T-helper 1 cell treated with Interleukin-12 subunit alpha and Interleukin-12 subunit beta and Interleukin-4 antibody, amounts not matched to agents 30 μg/mL and 1 μg/mL, for 36 hours (primary cell): ENCODE measurements at regions not wholly inside any gene's neighbourhood (a gene's known extent, or its start where the extent isn't known, plus 50 kb on each side); places are given as distances from the start of the nearest gene placed in this dataset.

ENCODE experiments used
- H3K27ac Mint-ChIP-seq: one replicate; pipeline ENCODE4 v1.8.0; 2021; ENCODE audit warnings: mild to moderate bottlenecking, mixed read lengths
- H3K27me3 Mint-ChIP-seq: one replicate; pipeline ENCODE4 v1.8.0; 2021; ENCODE audit warnings: low read depth, mixed read lengths
- H3K36me3 Mint-ChIP-seq: one replicate; pipeline ENCODE4 v1.8.0; 2021; ENCODE audit warnings: low read depth, mixed read lengths
- H3K4me1 Mint-ChIP-seq: one replicate; pipeline ENCODE4 v1.8.0; 2021; ENCODE audit warnings: low read depth, mixed read lengths
- H3K4me3 Mint-ChIP-seq: one replicate; pipeline ENCODE4 v1.8.0; 2021; ENCODE audit warnings: mild to moderate bottlenecking, moderate library complexity, mixed read lengths
- H3K9me3 Mint-ChIP-seq: one replicate; pipeline ENCODE4 v1.8.0; 2021; ENCODE audit warnings: mixed read lengths

GRCh38 chr18:24776019-24776418 is 315.6 kb downstream of the HRH4 start:
- Mint-ChIP-seq H3K27ac (no peak overlapping the region), H3K9me3 (no peaks in the 10 kb centered on the region), H3K27me3 (no peaks in the 10 kb centered on the region), H3K4me3 (no peak overlapping the region), H3K36me3 (no peaks in the 10 kb centered on the region), H3K4me1 (no peaks in the 10 kb centered on the region)

DNA sequence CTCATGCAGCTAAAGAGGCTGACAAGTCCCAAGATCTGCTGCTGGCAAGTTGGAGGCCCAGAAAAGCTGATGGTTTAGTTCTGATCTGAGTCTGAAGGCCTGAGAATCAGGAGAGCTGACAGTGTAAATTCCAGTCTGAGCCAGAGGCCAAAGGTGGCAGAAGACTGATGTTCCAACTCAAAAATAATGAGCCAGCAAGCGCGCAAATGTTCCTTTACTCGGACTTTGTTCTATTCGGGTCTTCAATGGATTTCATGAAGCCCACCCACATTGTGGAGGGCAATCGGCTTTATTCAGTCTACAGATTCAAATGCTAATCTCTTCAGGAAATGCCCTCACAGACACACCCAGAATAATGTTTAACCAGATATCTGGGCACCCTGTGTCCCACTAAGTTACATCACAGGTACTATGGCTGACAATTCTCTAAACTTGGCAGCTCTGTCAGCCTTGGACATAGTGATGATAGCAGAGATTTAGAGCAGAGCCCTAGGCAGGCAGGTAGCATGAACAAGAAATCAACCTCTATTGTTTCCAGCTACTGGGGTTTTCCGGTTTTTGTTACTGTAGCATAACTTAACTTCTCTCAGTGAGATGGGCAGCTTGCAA is 318.5 kb downstream of the HRH4 start:
- H3K27ac Mint-ChIP-seq = no peak overlapping the region
- no peaks in the 10 kb centered on the region for H3K27me3 Mint-ChIP-seq
- H3K4me1 Mint-ChIP-seq = no peaks in the 10 kb centered on the region
- H3K4me3 Mint-ChIP-seq = no peak overlapping the region
- no peaks in the 10 kb centered on the region for H3K9me3 Mint-ChIP-seq
- H3K36me3 Mint-ChIP-seq = no peaks in the 10 kb centered on the region

- Mint-ChIP-seq H3K36me3 (no peaks in the 10 kb centered on the region), H3K27ac (no peak overlapping the region), H3K4me3 (no peak overlapping the region), H3K4me1 (no peaks in the 10 kb centered on the region), H3K9me3 (no peaks in the 10 kb centered on the region), H3K27me3 (no peaks in the 10 kb centered on the region)
These were observed 322.1 kb downstream of the HRH4 start for GRCh38 chr18:24782566-24782965.

DNA sequence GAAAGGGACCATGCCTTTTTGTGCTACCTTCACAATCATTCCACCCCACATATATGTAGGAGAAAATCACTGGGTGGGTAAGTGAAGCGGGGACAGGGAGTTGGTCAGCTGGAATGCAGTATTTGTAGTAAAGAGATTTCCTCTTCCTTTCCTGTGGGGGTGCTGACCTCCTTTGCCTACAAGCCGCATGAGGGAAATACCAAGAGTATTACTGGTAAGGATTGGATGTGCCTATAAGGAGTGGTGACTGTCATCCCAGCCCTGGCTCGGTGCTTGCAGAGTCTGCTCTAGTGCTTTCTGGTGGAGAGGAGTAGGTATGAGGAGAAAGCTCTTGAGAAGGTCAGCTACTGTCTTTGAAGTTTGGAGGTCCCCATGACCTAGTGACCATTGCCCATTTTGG is 324.6 kb downstream of the HRH4 start:
- Mint-ChIP-seq H3K9me3 (peaks cover 4% of the 10 kb centered on the region), H3K4me1 (no peaks in the 10 kb centered on the region), H3K36me3 (no peaks in the 10 kb centered on the region), H3K4me3 (no peak overlapping the region), H3K27me3 (no peaks in the 10 kb centered on the region), H3K27ac (no peak overlapping the region)

GRCh38 chr18:24786027-24786426 is 325.6 kb downstream of the HRH4 start:
- no peaks in the 10 kb centered on the region for H3K36me3 Mint-ChIP-seq
- no peak overlapping the region for H3K27ac Mint-ChIP-seq
- no peak overlapping the region for H3K4me3 Mint-ChIP-seq
- H3K27me3 Mint-ChIP-seq = no peaks in the 10 kb centered on the region
- H3K9me3 Mint-ChIP-seq = peaks cover 4% of the 10 kb centered on the region
- no peaks in the 10 kb centered on the region for H3K4me1 Mint-ChIP-seq

DNA sequence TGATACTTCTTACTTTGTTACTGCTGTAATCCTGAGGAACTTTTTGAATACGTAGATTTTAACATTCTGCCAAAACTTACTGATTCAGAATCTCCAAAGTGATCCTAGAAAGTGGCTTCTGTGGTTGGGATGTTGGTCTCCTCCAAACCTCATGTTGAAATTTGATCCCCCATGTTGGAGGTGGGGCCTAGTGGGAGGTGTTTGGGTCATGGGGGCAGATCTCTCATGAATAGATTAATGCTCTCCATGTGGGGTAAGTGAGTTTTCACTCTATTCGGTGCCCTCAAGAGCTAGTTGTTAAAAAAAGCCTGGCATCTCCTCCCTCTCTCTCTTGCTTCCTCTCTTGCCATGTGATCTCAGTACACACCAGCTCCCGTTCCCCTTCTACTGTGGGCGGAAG is 329.9 kb downstream of the HRH4 start:
- H3K27me3 Mint-ChIP-seq = no peaks in the 10 kb centered on the region
- H3K27ac Mint-ChIP-seq = no peak overlapping the region

DNA sequence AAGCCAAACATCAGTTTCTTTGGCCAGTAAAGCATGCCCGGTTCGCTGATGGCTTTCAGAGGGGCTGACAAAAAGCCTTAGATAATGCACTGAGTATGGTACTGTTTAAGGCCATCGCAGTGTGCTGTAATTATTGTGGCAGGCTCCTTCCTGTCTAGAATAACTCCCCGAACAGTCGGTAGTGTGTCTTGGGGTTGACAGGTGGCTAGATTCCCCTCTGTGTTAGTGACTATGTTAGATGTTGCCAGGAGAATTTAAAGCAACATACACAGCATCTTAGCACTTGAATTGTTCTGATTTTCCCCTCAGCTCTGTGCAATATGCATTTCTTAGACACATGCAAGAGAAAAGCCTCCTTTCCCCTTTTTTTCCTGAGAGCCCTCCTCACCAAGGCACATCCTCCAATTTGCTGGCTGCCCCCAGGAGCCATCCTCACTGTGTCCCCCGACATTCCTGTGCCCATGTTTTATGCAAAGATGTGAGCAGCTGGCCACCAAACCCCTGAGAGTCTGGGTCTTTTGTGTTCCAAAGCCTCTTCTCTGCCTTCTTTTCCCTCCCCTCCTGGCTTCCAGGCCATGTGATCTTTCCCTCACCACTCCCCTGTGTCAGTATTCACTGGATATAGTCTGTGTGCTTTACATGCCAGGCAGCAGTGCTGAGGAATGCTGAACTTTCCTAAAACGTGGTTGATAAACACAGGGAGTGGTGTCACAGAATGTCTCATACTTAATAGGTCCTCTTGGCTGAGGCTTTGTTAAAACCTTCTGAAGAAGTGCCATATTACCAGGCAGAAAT is 331.5 kb downstream of the HRH4 start:
- H3K36me3 Mint-ChIP-seq = no peaks in the 10 kb centered on the region
- no peaks in the 10 kb centered on the region for H3K27me3 Mint-ChIP-seq
- no peaks in the 10 kb centered on the region for H3K4me1 Mint-ChIP-seq
- H3K27ac Mint-ChIP-seq = no peak overlapping the region
- peaks cover 4% of the 10 kb centered on the region for H3K9me3 Mint-ChIP-seq
- no peak overlapping the region for H3K4me3 Mint-ChIP-seq

More for the DNA sequence above, 329.9 kb downstream of the HRH4 start:
- H3K4me3 Mint-ChIP-seq = no peak overlapping the region
- no peaks in the 10 kb centered on the region for H3K4me1 Mint-ChIP-seq
- no peaks in the 10 kb centered on the region for H3K36me3 Mint-ChIP-seq
- peaks cover 4% of the 10 kb centered on the region for H3K9me3 Mint-ChIP-seq

GRCh38 chr18:24793742-24794141 is 333.3 kb downstream of the HRH4 start:
- Mint-ChIP-seq H3K9me3 (peaks cover 2% of the 10 kb centered on the region), H3K27ac (no peak overlapping the region), H3K27me3 (no peaks in the 10 kb centered on the region), H3K4me3 (no peak overlapping the region), H3K36me3 (no peaks in the 10 kb centered on the region), H3K4me1 (no peaks in the 10 kb centered on the region)

DNA sequence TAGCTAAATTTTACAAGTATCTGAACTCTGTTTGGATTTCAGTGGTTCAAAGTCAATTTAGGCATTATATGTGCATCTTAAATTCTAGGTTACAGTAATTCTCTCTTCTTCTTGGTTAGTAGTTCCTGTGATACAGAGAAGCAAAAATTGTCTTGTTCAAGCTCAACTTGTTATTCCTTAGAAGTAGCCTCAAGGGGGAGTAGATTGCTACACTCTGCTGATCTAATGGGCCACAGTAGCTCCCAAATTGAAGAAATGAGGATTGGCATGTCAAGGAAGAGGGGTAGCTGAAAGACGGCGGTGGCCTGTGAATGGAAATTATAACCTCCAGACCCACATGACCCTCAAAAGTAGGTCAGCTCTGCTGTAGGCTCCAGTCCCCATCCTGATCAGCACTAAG is 334.7 kb downstream of the HRH4 start:
- Mint-ChIP-seq H3K27ac (no peak overlapping the region), H3K4me1 (no peaks in the 10 kb centered on the region), H3K27me3 (no peaks in the 10 kb centered on the region), H3K36me3 (no peaks in the 10 kb centered on the region), H3K9me3 (no peaks in the 10 kb centered on the region), H3K4me3 (no peak overlapping the region)

DNA sequence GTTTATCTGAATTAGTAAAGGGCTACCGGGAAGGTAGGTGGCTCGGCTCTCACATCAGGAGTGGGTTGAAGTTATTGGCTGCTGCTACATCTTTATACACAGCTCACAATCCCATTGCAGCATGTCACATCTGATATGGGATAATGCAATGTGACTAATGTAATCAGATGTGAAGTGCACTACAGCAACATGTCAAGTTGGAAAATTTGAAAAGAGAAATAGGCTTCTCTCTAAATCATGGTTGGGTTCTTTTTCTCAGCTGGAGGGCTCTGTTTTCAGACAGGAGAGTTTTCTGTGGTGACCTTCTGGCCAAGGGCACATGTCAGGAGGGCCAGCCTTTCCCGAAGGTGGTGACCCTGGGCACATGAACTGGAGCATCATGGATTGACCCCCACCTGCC is 337.5 kb downstream of the HRH4 start:
- no peaks in the 10 kb centered on the region for H3K27me3 Mint-ChIP-seq

DNA sequence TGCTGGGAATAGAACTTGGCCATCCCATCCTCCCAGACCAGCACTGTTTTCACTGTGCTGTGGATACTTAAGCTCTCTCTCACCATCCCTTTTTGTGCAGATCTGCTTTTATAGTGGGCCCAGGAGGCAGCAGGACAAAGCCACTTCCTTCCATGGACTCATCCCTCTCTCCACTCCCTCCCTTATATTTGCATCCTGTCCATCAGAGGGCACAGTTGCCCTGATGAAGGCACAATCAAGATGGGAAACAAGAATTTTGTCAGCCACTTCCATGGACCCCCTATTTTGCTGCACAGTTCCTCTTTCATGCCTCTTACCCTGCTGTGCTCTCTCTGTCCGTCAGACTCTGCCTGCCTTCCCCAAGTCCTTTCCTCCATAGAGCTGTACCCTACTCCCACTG is 338.7 kb downstream of the HRH4 start:
- Mint-ChIP-seq H3K4me1 (no peaks in the 10 kb centered on the region), H3K27ac (no peak overlapping the region), H3K9me3 (no peaks in the 10 kb centered on the region), H3K4me3 (no peak overlapping the region), H3K36me3 (no peaks in the 10 kb centered on the region), H3K27me3 (no peaks in the 10 kb centered on the region)

More for the DNA sequence above, 337.5 kb downstream of the HRH4 start:
- Mint-ChIP-seq H3K9me3 (no peaks in the 10 kb centered on the region), H3K36me3 (no peaks in the 10 kb centered on the region), H3K4me1 (no peaks in the 10 kb centered on the region), H3K4me3 (no peak overlapping the region), H3K27ac (no peak overlapping the region)

GRCh38 chr18:24799720-24800119 is 339.3 kb downstream of the HRH4 start:
- H3K27me3 Mint-ChIP-seq = no peaks in the 10 kb centered on the region
- no peaks in the 10 kb centered on the region for H3K9me3 Mint-ChIP-seq
- no peaks in the 10 kb centered on the region for H3K36me3 Mint-ChIP-seq
- no peak overlapping the region for H3K27ac Mint-ChIP-seq
- no peak overlapping the region for H3K4me3 Mint-ChIP-seq
- H3K4me1 Mint-ChIP-seq = no peaks in the 10 kb centered on the region

DNA sequence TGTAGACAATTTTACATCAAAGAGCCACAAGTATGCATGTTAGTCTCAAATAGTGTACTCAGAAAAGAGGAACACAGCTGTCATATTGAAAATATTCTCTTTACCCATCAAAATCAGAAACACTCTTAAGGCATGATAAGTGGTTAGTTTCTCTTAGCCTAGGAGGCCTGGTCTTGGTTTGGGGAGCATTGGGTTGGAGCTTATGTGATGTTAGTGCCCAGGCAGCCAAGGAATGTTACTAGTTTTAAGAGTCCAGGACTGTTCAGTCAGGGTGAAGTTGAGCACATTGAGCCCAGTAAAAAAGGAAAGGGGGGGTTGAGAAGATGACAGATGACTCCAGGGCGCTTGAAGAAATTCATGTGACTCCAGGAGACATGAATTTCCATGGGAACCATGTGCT is 340.6 kb downstream of the HRH4 start:
- Mint-ChIP-seq H3K4me3 (no peak overlapping the region), H3K4me1 (no peaks in the 10 kb centered on the region), H3K27me3 (no peaks in the 10 kb centered on the region), H3K9me3 (no peaks in the 10 kb centered on the region), H3K36me3 (no peaks in the 10 kb centered on the region), H3K27ac (no peak overlapping the region)

DNA sequence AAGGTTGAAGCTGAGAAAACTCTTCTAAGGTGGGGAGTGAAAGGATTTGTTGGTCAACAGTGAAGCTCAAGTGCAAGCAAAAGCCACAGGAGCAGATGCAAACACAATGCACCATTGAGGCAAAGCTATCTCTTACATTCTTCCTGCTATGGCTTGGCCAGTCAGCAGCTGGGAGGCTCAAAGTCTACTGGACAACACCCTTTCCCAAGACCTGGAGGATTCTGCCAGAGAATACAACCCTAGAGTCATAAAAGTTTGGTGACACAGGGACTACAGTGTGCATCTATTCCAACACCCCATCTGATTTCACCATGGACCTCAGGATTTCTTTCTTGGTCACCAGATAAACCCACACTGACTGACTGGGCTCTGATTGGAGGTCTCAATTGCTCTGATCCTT is 342.0 kb downstream of the HRH4 start:
- Mint-ChIP-seq H3K27me3 (no peaks in the 10 kb centered on the region), H3K9me3 (no peaks in the 10 kb centered on the region), H3K4me3 (no peak overlapping the region), H3K27ac (no peak overlapping the region), H3K36me3 (no peaks in the 10 kb centered on the region), H3K4me1 (no peaks in the 10 kb centered on the region)

DNA sequence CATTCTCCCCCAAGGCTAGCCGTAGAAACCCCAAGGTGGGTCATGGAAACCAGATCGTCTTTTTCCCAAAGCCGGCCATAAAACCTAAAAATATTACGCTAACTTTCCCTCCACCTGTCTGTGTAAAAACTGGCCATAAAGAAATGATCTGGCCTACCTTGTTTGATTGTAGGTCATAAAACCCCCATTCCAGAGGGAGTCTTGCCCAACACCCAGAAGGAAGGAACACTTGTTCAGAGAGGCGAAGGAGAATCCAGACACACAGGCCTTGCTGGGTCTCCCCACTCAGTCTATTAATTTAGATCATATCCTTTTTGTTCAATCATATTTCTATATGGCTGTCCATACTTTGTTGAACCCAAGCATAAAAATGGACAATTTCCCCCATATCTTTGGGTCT is 344.7 kb downstream of the HRH4 start:
- H3K36me3 Mint-ChIP-seq = no peaks in the 10 kb centered on the region

More for the DNA sequence above, 344.7 kb downstream of the HRH4 start:
- H3K4me3 Mint-ChIP-seq = no peak overlapping the region
- H3K27ac Mint-ChIP-seq = no peak overlapping the region
- H3K27me3 Mint-ChIP-seq = no peaks in the 10 kb centered on the region
- H3K4me1 Mint-ChIP-seq = no peaks in the 10 kb centered on the region
- no peaks in the 10 kb centered on the region for H3K9me3 Mint-ChIP-seq
